Left lung (tissue), 4 donors: ENCODE measurements at regions not wholly inside any gene's neighbourhood (a gene's known extent, or its start where the extent isn't known, plus 50 kb on each side); places are given as distances from the start of the nearest gene placed in this dataset.

Source experiments
- ATAC-seq: fragments of 200-7000 bp; cut with Tn5 transposase; one replicate; pipeline ENCODE4 v1.9.1; 2020; ENCODE audit warnings: moderate library complexity
- DNase-seq, 4 donors: peaks; one replicate each; pipeline ENCODE4 v3.0.0-alpha.2; 2013 to 2020
- H3K27ac ChIP-seq, 2 donors: fragments of 200-600 bp; sonication (generic) in 1 of 2; one replicate each; pipeline versions ENCODE4 v1.5.0 to v1.8.0; 2020 to 2021
- H3K27me3 ChIP-seq, 2 donors: fragments of 200-600 bp; sonication (generic) in 1 of 2; one replicate each; pipeline versions ENCODE4 v1.5.0 to v1.8.0; 2020 to 2021
- H3K36me3 ChIP-seq, 2 donors: fragments of 200-600 bp; sonication (generic) in 1 of 2; one replicate each; pipeline versions ENCODE4 v1.5.0 to v1.8.0; 2020 to 2021
- H3K4me1 ChIP-seq, 2 donors: fragments of 200-600 bp; one replicate each; pipeline ENCODE4 v1.8.0; 2021
- H3K4me3 ChIP-seq, 2 donors: fragments of 200-600 bp; sonication (generic) in 1 of 2; one replicate each; pipeline versions ENCODE4 v1.5.0 to v1.8.0; 2020 to 2021; ENCODE audit warnings: mild to moderate bottlenecking in 1 of 2
- H3K9me3 ChIP-seq, 2 donors: fragments of 200-600 bp; sonication (generic) in 1 of 2; one replicate each; pipeline versions ENCODE4 v1.5.0 to v1.8.0; 2020 to 2021
- intact Hi-C, 2 donors: fragments of 100-400 bp; cut with DNase I; formaldehyde crosslinking; loops; one replicate each; pipeline versions ENCODE4 v1.11.2 to v1.14.2; 2022
- TF ChIP-seq, protein P1 (sequence below), 2 donors: fragments of 200-600 bp; sonication (generic) in 1 of 2; IDR thresholded peaks; one replicate each; pipeline versions ENCODE4 v1.5.0 to v1.8.0; 2021; ENCODE audit warnings: antibody characterized with exemption in 2 of 2
- donor health status: DM: no; HTN: yes; CAD: no.
- donor health status: DM: no; HTN: no; CAD: no.

DNA sequence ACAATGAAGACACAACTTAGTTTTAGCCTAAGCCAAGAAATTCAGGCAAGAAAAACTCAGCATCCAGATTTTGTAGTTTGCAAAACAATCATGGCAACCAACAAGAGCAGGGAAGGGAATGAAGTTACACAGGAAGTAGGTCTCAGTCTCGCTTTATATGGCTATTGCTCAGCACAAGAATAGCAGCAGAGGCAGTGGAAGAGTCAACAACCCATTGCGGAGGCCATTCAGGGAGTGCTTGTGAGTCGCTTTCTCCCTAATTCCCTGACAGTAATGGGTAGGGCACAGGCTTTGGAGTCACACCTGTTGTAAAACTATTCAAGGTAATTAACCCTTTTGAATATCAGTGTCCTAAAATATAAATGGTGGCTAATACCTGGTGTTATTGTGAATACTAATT lies 238.5 kb downstream of the HDGFL1 start:
- Histone ChIP-seq H3K27ac (no peak overlapping the region), H3K4me1 (no peaks in the 10 kb centered on the region), H3K9me3 (no peaks in the 10 kb centered on the region), H3K4me3 (no peak overlapping the region), H3K36me3 (no peaks in the 10 kb centered on the region), H3K27me3 (no peaks in the 10 kb centered on the region)
- TF ChIP-seq, protein P1, sequence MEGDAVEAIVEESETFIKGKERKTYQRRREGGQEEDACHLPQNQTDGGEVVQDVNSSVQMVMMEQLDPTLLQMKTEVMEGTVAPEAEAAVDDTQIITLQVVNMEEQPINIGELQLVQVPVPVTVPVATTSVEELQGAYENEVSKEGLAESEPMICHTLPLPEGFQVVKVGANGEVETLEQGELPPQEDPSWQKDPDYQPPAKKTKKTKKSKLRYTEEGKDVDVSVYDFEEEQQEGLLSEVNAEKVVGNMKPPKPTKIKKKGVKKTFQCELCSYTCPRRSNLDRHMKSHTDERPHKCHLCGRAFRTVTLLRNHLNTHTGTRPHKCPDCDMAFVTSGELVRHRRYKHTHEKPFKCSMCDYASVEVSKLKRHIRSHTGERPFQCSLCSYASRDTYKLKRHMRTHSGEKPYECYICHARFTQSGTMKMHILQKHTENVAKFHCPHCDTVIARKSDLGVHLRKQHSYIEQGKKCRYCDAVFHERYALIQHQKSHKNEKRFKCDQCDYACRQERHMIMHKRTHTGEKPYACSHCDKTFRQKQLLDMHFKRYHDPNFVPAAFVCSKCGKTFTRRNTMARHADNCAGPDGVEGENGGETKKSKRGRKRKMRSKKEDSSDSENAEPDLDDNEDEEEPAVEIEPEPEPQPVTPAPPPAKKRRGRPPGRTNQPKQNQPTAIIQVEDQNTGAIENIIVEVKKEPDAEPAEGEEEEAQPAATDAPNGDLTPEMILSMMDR (IDR thresholded peaks at IDR 0.05), result no peak
- ATAC-seq, result no peak
- no peak for DNase-seq
- intact Hi-C loops, result no loop called here

DNA sequence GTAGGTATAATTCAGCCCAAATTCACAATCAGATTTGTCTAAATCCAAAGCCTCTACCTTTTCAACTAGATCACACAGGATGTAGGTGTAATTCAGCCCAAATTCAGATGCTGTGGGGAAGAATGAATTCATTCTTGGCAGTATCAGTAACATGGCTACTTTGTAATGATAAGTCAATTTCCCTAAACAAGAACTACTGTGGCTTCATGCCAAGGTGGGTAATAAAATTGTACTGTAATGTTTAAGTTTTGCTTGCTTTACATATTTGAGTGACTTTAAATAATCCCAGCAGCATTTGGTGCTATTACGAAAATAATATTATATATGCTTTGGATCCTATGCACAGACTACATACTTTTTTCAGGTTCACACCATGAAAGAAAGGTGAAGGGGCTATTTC lies 239.1 kb downstream of the HDGFL1 start:
- Histone ChIP-seq H3K27ac (no peak overlapping the region), H3K4me1 (no peaks in the 10 kb centered on the region), H3K9me3 (no peaks in the 10 kb centered on the region), H3K27me3 (no peaks in the 10 kb centered on the region), H3K36me3 (no peaks in the 10 kb centered on the region), H3K4me3 (no peak overlapping the region)
- ATAC-seq, result no peak
- TF ChIP-seq, protein P1 (IDR thresholded peaks at IDR 0.05), result no peak
- intact Hi-C loops, result no loop called here
- no peak for DNase-seq

DNA sequence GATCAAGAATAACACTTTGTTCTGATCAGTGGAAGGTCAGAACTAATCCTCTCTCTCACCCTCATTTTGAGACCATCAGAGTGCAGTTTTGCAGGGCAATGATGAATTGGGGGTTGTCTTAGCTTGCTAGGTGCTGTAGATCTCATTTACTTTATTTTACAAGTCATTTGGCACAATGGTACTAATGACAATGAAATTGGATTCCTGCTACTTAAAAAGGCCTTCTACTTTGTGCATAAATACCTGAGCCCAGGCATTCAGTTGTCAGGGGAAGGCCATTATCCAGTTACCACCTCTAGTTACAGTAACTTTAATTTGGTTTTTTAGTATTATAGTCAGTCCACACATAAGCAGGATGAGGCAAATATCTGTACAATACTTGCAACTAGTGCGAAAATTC lies 240.0 kb downstream of the HDGFL1 start:
- no peaks in the 10 kb centered on the region for H3K27me3 ChIP-seq
- H3K4me1 ChIP-seq, result no peaks in the 10 kb centered on the region
- ATAC-seq (no peak), DNase-seq (no peak)
- H3K36me3 ChIP-seq, result no peaks in the 10 kb centered on the region
- H3K4me3 ChIP-seq, result no peak overlapping the region
- no peak overlapping the region for H3K27ac ChIP-seq
- H3K9me3 ChIP-seq, result no peaks in the 10 kb centered on the region
- intact Hi-C loops, result no loop called here
- TF ChIP-seq, protein P1 (IDR thresholded peaks at IDR 0.05), result no peak

DNA sequence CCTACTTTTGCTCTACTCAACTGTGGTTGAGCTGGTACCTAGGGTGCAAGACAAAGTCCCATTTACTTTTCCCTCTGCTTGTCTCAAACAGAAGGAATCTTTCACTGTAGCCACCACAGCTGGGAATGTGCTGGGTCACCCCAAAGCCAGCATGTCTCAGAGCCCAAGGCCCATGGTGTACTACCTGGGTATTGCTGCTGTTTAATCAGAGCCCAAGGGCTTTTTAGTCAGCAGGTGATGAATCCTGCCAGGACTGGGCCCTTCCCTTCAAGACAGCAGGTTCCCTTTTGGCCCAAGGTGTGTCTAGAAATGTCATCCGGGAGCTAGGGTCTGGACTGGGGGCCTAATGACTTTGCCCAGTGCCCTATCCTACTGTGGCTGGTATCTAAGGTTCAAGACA lies 249.8 kb downstream of the HDGFL1 start:
- no peak for DNase-seq
- intact Hi-C loops, result no loop called here
- no peaks in the 10 kb centered on the region for H3K36me3 ChIP-seq
- H3K27ac ChIP-seq, result no peak overlapping the region
- peaks cover 0 to 12% of the 10 kb centered on the region in 2 donors for H3K9me3 ChIP-seq
- no peaks in the 10 kb centered on the region for H3K27me3 ChIP-seq
- no peak overlapping the region for H3K4me3 ChIP-seq
- TF ChIP-seq, protein P1 (IDR thresholded peaks at IDR 0.05), result no peak
- H3K4me1 ChIP-seq, result no peaks in the 10 kb centered on the region
- no peak for ATAC-seq

DNA sequence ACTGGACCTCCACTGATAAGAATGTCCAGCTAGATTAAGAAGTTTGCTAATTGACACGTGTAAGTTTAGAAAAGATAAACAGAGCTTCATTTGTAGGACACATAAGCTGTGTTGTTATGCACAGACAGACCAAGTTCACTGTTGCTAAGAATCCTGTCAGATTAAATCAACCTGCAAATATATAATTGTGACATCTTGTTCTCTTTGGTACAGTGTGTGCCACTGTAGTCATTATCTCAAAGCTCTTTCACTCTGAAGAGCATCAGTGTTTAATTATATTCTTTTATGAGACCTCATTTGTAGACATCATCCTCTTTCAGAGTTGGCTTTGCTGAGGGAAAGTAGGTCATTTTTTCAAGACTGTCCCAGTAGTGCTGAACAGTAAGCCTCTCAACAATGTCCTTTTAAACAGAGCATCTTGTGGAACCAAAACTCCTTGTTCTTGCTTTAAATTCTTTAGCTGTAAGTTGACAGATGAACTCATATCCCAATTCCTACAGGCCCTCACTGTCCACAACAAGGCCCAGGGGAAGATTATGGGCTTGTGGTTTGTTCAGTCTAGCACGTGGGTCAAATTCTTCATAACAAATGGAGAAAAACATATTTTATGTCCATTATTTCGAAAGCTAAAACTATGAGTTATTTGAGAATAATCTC lies 252.4 kb downstream of the HDGFL1 start:
- no peaks in the 10 kb centered on the region for H3K27me3 ChIP-seq
- H3K4me3 ChIP-seq, result no peak overlapping the region
- TF ChIP-seq, protein P1 (IDR thresholded peaks at IDR 0.05), result no peak
- H3K9me3 ChIP-seq, result peaks cover 0 to 4% of the 10 kb centered on the region in 2 donors
- no peaks in the 10 kb centered on the region for H3K36me3 ChIP-seq
- H3K27ac ChIP-seq, result no peak overlapping the region
- H3K4me1 ChIP-seq, result no peaks in the 10 kb centered on the region
- no peak for ATAC-seq
- DNase-seq, result no peak
- intact Hi-C loops, result no loop called here
